Keratinocyte (primary cell): ENCODE measurements at regions not wholly inside any gene's neighbourhood (a gene's known extent, or its start where the extent isn't known, plus 50 kb on each side); places are given as distances from the start of the nearest gene placed in this dataset.

Experiments
- EZH2 ChIP-seq: IDR thresholded peaks from one replicate; pipeline ENCODE4 v1.6.1; 2012; ENCODE audit warnings: inconsistent platforms, mild to moderate bottlenecking, low read length, moderate library complexity
- TF ChIP-seq, protein P1 (sequence below), 3 experiments: IDR thresholded peaks in 1 of 3; conservative IDR thresholded peaks in 1 of 3; optimal IDR thresholded peaks in 1 of 3; 2 replicates in 2 of 3; 3 replicates in 1 of 3; pipeline versions ENCODE3 to v1.5.1; 2011; ENCODE audit warnings: low read length in 3 of 3, mild to moderate bottlenecking in 3 of 3, moderate library complexity in 2 of 3, control low read depth in 1 of 3, inconsistent platforms in 1 of 3; ENCODE audit not compliant: insufficient read depth in 2 of 3; ENCODE audit errors: extremely low read depth in 1 of 3

DNA sequence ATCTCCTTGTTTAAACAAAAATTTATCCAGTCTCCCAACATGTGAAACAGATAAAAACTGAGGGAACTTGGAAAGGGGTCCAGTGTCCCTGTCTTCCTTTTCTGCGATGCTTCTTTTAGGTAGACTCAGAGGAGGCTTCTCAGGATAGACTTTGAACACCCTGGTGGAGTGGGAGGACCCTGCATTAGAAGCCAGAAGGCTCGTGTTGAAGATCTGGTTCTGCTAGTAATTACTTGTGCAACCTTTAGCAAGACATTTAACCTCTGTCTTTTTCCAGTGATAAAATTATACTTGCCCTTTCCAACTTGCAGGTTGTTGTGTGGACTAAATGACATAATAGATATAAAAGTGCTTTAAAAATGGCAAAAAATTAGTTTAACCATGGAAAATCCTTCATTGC is 67.1 kb upstream of the PREP start:
- TF ChIP-seq, protein P1, sequence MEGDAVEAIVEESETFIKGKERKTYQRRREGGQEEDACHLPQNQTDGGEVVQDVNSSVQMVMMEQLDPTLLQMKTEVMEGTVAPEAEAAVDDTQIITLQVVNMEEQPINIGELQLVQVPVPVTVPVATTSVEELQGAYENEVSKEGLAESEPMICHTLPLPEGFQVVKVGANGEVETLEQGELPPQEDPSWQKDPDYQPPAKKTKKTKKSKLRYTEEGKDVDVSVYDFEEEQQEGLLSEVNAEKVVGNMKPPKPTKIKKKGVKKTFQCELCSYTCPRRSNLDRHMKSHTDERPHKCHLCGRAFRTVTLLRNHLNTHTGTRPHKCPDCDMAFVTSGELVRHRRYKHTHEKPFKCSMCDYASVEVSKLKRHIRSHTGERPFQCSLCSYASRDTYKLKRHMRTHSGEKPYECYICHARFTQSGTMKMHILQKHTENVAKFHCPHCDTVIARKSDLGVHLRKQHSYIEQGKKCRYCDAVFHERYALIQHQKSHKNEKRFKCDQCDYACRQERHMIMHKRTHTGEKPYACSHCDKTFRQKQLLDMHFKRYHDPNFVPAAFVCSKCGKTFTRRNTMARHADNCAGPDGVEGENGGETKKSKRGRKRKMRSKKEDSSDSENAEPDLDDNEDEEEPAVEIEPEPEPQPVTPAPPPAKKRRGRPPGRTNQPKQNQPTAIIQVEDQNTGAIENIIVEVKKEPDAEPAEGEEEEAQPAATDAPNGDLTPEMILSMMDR (optimal IDR thresholded peaks at IDR 0.05 in 1 of 3, IDR thresholded peaks at IDR 0.05 in 1 of 3, conservative IDR thresholded peaks at IDR 0.05 in 1 of 3; ENCODE audit: extremely low read depth in 1 of 3, insufficient read depth in 2 of 3, low read length in 3 of 3) = no peak
- no peak for TF ChIP-seq EZH2
